Vagina (tissue), 2 donors: ENCODE measurements at regions not wholly inside any gene's neighbourhood (a gene's known extent, or its start where the extent isn't known, plus 50 kb on each side); places are given as distances from the start of the nearest gene placed in this dataset.

Experiments
- DNase-seq, 2 donors: peaks; one replicate each; pipeline ENCODE4 v3.0.0-alpha.2; 2017; ENCODE audit errors: extremely low spot score in 2 of 2
- H3K27ac ChIP-seq: fragments of 200-600 bp; sonication (generic); one replicate; pipeline ENCODE4 v1.5.1; 2019
- H3K27me3 ChIP-seq: fragments of 200-600 bp; sonication (generic); one replicate; pipeline ENCODE4 v1.5.1; 2019
- H3K36me3 ChIP-seq, 2 donors: fragments of 200-600 bp; sonication (generic); one replicate each; pipeline ENCODE4 v1.5.1; 2017 to 2019
- H3K4me1 ChIP-seq: fragments of 200-600 bp; sonication (generic); one replicate; pipeline ENCODE4 v1.5.1; 2019
- H3K4me3 ChIP-seq, 2 donors: fragments of 200-600 bp; sonication (generic); 1 replicate in 1 of 2; 2 replicates in 1 of 2; pipeline ENCODE4 v1.5.1; 2016 to 2019
- H3K9me3 ChIP-seq: fragments of 200-600 bp; sonication (generic); one replicate; pipeline ENCODE4 v1.5.1; 2019
- CTCF ChIP-seq, 3 experiments: fragments of 450-650 bp in 2 of 3; fragments of 200-600 bp in 1 of 3; sonication (generic) in 1 of 3; IDR thresholded peaks; one replicate each; pipeline ENCODE4 v1.5.1; 2017 to 2019; ENCODE audit warnings: antibody characterized with exemption in 3 of 3, mild to moderate bottlenecking in 2 of 3, moderate library complexity in 2 of 3
- POLR2A ChIP-seq, 2 donors: fragments of 450-650 bp; IDR thresholded peaks; one replicate each; pipeline ENCODE4 v1.6.1; 2017; ENCODE audit warnings: antibody characterized with exemption in 2 of 2, mild to moderate bottlenecking in 2 of 2, moderate library complexity in 2 of 2
- POLR2AphosphoS5 ChIP-seq, 2 donors: sonication (generic); formaldehyde crosslinking; IDR thresholded peaks; one replicate each; pipeline ENCODE4 v1.9.0; 2017; ENCODE audit warnings: antibody characterized with exemption in 2 of 2, mild to moderate bottlenecking in 2 of 2, low read depth in 1 of 2; ENCODE audit not compliant: insufficient read depth in 1 of 2
- intact Hi-C: fragments of 100-400 bp; cut with DNase I; formaldehyde crosslinking; loops from one replicate; pipeline ENCODE4 v1.15.1; 2023

DNA sequence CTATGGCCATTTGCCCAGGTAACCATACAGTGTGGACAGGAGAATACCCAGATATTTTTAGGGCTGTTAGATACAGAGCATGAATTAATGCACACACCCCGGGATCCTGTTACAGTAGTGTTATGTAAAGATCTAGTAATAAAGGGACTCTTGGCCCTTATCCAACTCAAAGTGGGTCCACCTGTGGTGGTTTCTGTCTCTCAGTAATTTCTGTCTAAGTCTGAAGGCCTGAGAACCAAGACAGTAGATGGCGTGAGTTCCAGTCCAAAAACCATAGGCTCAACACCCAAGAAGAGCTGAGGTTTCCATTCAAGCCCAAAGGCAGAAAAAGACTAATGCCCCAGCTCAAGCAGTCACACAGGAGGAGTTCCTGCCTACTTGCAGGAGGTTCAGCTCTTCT is 277.7 kb downstream of the ZEB1 start:
- Histone ChIP-seq H3K27ac (no peak overlapping the region), H3K36me3 (no peaks in the 10 kb centered on the region), H3K27me3 (no peaks in the 10 kb centered on the region), H3K4me1 (peaks cover under 1% of the 10 kb centered on the region), H3K4me3 (no peak overlapping the region), H3K9me3 (no peaks in the 10 kb centered on the region)
- intact Hi-C loops = no loop called here
- DNase-seq = peak in 1 of 2 donors; percentile 69
- TF ChIP-seq POLR2AphosphoS5 (IDR thresholded peaks at IDR 0.05; ENCODE audit: insufficient read depth in 1 of 2, low read depth in 1 of 2) (no peak), CTCF (IDR thresholded peaks at IDR 0.05) (no peak), POLR2A (IDR thresholded peaks at IDR 0.05) (no peak)

DNA sequence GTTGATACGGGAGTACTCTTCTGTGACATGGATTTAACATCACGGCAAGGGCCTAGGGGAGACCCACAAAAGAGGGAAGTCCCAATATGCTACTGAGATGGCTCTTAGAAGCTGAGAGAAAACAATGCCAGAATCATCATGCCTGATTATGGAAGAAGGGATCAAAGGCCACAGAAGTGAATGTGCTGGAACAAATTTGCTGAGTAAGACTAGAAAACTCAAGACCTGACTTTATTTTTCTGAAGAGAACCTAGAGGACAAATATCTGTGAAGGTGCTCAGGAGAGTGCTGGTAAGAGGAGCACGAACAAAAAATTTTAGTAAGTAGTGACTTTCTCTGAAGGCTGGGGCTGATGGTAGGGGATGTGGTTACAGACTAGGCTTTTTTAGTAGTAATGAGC is 277.0 kb downstream of the ZEB1 start:
- Histone ChIP-seq H3K27ac (no peak overlapping the region), H3K4me3 (no peak overlapping the region), H3K9me3 (no peaks in the 10 kb centered on the region), H3K4me1 (no peaks in the 10 kb centered on the region), H3K36me3 (no peaks in the 10 kb centered on the region), H3K27me3 (no peaks in the 10 kb centered on the region)
- TF ChIP-seq CTCF (IDR thresholded peaks at IDR 0.05) (no peak), POLR2AphosphoS5 (IDR thresholded peaks at IDR 0.05; ENCODE audit: insufficient read depth in 1 of 2, low read depth in 1 of 2) (no peak)
- no peak for DNase-seq
- intact Hi-C loops = no loop called here

- Histone ChIP-seq H3K27ac (no peak overlapping the region), H3K27me3 (no peaks in the 10 kb centered on the region), H3K36me3 (no peaks in the 10 kb centered on the region), H3K4me1 (no peaks in the 10 kb centered on the region), H3K9me3 (no peaks in the 10 kb centered on the region), H3K4me3 (no peak overlapping the region)
- intact Hi-C loops = no loop called here
- TF ChIP-seq POLR2A (IDR thresholded peaks at IDR 0.05) = no peak
- no peak for TF ChIP-seq CTCF (IDR thresholded peaks at IDR 0.05)
- peak in 1 of 2 donors; percentile 77 for DNase-seq
Measured at GRCh38 chr10:31594347-31594873, 275.4 kb downstream of the ZEB1 start.

DNA sequence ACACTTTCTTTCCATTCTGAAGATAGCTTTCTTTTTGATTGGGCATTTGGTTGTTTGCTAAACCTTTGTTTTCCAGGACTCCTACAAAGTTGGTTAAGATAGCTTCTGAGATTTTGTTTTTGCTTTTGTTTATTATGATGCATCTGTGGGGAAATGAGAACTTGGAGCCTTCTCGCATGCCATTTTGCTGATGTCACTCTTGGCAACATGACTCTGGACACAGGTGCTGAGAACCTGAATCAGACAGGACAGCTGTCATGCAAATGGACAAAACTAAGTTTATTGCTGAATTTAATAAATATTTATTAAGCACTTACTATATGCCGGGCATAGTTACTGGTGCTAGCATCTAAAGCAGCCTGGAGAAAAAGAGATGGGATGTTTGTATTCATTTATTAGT is 274.1 kb downstream of the ZEB1 start:
- Histone ChIP-seq H3K27ac (no peak overlapping the region), H3K4me3 (no peak overlapping the region), H3K36me3 (no peaks in the 10 kb centered on the region), H3K9me3 (no peaks in the 10 kb centered on the region), H3K4me1 (no peaks in the 10 kb centered on the region), H3K27me3 (no peaks in the 10 kb centered on the region)
- TF ChIP-seq POLR2AphosphoS5 (IDR thresholded peaks at IDR 0.05; ENCODE audit: insufficient read depth in 1 of 2, low read depth in 1 of 2) = no peak
- no peak for TF ChIP-seq POLR2A (IDR thresholded peaks at IDR 0.05)
- TF ChIP-seq CTCF (IDR thresholded peaks at IDR 0.05) = no peak
- intact Hi-C loops = no loop called here
- DNase-seq = no peak

DNA sequence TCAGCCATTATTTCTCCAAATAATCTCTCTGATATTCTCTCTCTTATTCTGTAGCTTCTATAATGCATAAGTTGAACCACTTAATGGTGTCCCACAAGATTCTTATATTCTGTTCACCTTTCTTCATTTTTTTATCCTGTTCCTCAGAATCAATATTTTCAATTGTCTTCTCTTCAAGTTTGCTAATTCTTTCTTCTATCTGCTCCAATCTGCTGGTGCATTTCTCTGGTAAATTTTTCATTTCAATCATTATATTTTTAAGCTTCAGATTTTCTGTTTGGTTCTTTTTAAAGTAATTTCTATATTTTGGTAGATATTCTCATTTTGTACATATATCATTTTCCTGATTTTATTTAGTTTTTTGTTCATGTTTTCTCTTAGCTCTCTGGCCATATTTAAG is 272.6 kb downstream of the ZEB1 start:
- intact Hi-C loops = no loop called here
- no peak for DNase-seq
- Histone ChIP-seq H3K4me1 (no peaks in the 10 kb centered on the region), H3K9me3 (no peaks in the 10 kb centered on the region), H3K4me3 (no peak overlapping the region), H3K36me3 (no peaks in the 10 kb centered on the region), H3K27ac (no peak overlapping the region), H3K27me3 (no peaks in the 10 kb centered on the region)
- TF ChIP-seq POLR2A (IDR thresholded peaks at IDR 0.05) = no peak
- no peak for TF ChIP-seq CTCF (IDR thresholded peaks at IDR 0.05)
- no peak for TF ChIP-seq POLR2AphosphoS5 (IDR thresholded peaks at IDR 0.05; ENCODE audit: insufficient read depth in 1 of 2, low read depth in 1 of 2)
